Endothelial cell of umbilical vein (primary cell): ENCODE measurements at regions not wholly inside any gene's neighbourhood (a gene's known extent, or its start where the extent isn't known, plus 50 kb on each side); places are given as distances from the start of the nearest gene placed in this dataset.
"Not testable (repeated sequence)": the region's sequence is repeated elsewhere in the genome, so short reads cannot be mapped to it uniquely, and the experiment has no call there.

Experiments used
- BruUV-seq: library from RNA; stranded (reverse); fragments of 400-500 nt; replicated peaks from 2 replicates; lab custom pipeline; 2021; lab: Mats Ljungman, UMichigan
- CTCF ChIA-PET: fragments of 300-600, 350-600 bp; sonication (Branson Sonifier 250); formaldehyde crosslinking; loops from one replicate; lab custom pipeline; 2021; ENCODE audit warnings: antibody characterized with exemption, inconsistent platforms; lab: Charles Lee
- POLR2A ChIA-PET: fragments of 300-600, 350-600 bp; sonication (Branson Sonifier 250); formaldehyde crosslinking; loops from one replicate; lab custom pipeline; 2021; ENCODE audit warnings: antibody characterized with exemption, inconsistent platforms; lab: Charles Lee
- DNase-seq: peaks from one replicate; pipeline ENCODE4 v3.0.0-alpha.2; 2011; ENCODE audit warnings: low read depth, low spot score
- FAIRE-seq: peaks from 2 replicates; lab custom pipeline; 2011; peaks lifted over from hg19 to GRCh38; lab: Jason Lieb, UNC
- H2AFZ ChIP-seq: 2 replicates; pipeline ENCODE4 v1.6.0; 2012; ENCODE audit warnings: low read depth, low read length, control low read depth, inconsistent platforms
- H3K27ac ChIP-seq: 2 replicates; pipeline ENCODE4 v1.5.1; 2011; ENCODE audit warnings: low read depth, mild to moderate bottlenecking, control low read depth, low read length, moderate library complexity; ENCODE audit not compliant: insufficient read depth
- H3K27me3 ChIP-seq, 2 experiments: 2 replicates each; pipeline versions ENCODE4 v1.6.0 to v1.6.1; 2011; ENCODE audit warnings: low read length in 2 of 2, mixed read lengths in 1 of 2; ENCODE audit not compliant: control insufficient read depth in 2 of 2, insufficient read depth in 2 of 2
- H3K36me3 ChIP-seq, 2 experiments: 2 replicates in 1 of 2; 3 replicates in 1 of 2; pipeline ENCODE4 v1.5.1; 2011; ENCODE audit warnings: low read length in 2 of 2, mild to moderate bottlenecking in 1 of 2, moderate library complexity in 1 of 2; ENCODE audit not compliant: control insufficient read depth in 2 of 2, insufficient read depth in 2 of 2; ENCODE audit errors: extremely low read depth in 1 of 2
- H3K4me1 ChIP-seq: 3 replicates; pipeline ENCODE4 v1.5.1; 2011; ENCODE audit warnings: mild to moderate bottlenecking, low read length; ENCODE audit not compliant: control insufficient read depth, insufficient read depth; ENCODE audit errors: extremely low read depth
- H3K4me2 ChIP-seq: 2 replicates; pipeline ENCODE4 v1.6.1; 2011; ENCODE audit warnings: low read length, control low read depth, mixed read lengths; ENCODE audit not compliant: insufficient read depth
- H3K4me3 ChIP-seq, 3 experiments: fragments of 200-600 bp in 1 of 3; sonication (generic), shearing (Covaris generic) in 1 of 3; replicated peaks in 1 of 3; 2 replicates each; pipeline ENCODE4 v1.5.1; 2011 to 2016; ENCODE audit warnings: control low read depth in 3 of 3, low read length in 3 of 3, mild to moderate bottlenecking in 2 of 3, inconsistent platforms in 1 of 3, low read depth in 1 of 3, moderate library complexity in 1 of 3; ENCODE audit not compliant: insufficient read depth in 1 of 3
- H3K79me2 ChIP-seq: 2 replicates; pipeline ENCODE4 v1.6.0; 2012; ENCODE audit warnings: low read length, inconsistent platforms; ENCODE audit not compliant: control insufficient read depth, insufficient read depth
- H3K9ac ChIP-seq: replicated peaks from 2 replicates; pipeline ENCODE3; 2011; ENCODE audit warnings: low read length, control low read depth; ENCODE audit not compliant: insufficient read depth; ENCODE audit errors: extremely low read depth
- H3K9me1 ChIP-seq: replicated peaks from 3 replicates; pipeline ENCODE4 v1.6.0; 2011; ENCODE audit warnings: mild to moderate bottlenecking, low read length; ENCODE audit not compliant: control insufficient read depth, insufficient read depth; ENCODE audit errors: extremely low read depth
- H3K9me3 ChIP-seq: replicated peaks from 2 replicates; pipeline ENCODE4 v1.5.1; 2012; ENCODE audit warnings: low read length, inconsistent platforms; ENCODE audit not compliant: control insufficient read depth, insufficient read depth
- H4K20me1 ChIP-seq: replicated peaks from 2 replicates; pipeline ENCODE3; 2011; ENCODE audit warnings: mild to moderate bottlenecking, low read length; ENCODE audit not compliant: control insufficient read depth, insufficient read depth; ENCODE audit errors: extremely low read depth
- CTCF ChIP-seq, 2 donors: IDR thresholded peaks; 1 replicate in 1 of 2; 2 replicates in 1 of 2; pipeline ENCODE4 v1.5.1; 2011; ENCODE audit warnings: low read length in 2 of 2, mild to moderate bottlenecking in 2 of 2, moderate library complexity in 2 of 2, control low read depth in 1 of 2, inconsistent platforms in 1 of 2, low read depth in 1 of 2; ENCODE audit not compliant: insufficient read depth in 1 of 2; ENCODE audit errors: extremely low read depth in 1 of 2
- EZH2 ChIP-seq: IDR thresholded peaks from 2 replicates; pipeline ENCODE4 v1.6.1; 2012; ENCODE audit warnings: borderline replicate concordance, low read depth, mild to moderate bottlenecking, moderate library complexity, low read length, inconsistent platforms; ENCODE audit not compliant: severe bottlenecking
- FOS ChIP-seq: IDR thresholded peaks from 2 replicates; pipeline ENCODE4 v1.6.1; 2011; ENCODE audit warnings: mild to moderate bottlenecking, low read length, moderate library complexity, borderline replicate concordance; ENCODE audit not compliant: insufficient read depth
- GATA2 ChIP-seq: IDR thresholded peaks from 2 replicates; pipeline ENCODE4 v1.7.0; 2011; ENCODE audit warnings: low read depth, mild to moderate bottlenecking, moderate library complexity, mixed read lengths, low read length; ENCODE audit not compliant: insufficient read length, insufficient read depth
- JUN ChIP-seq: IDR thresholded peaks from 2 replicates; pipeline ENCODE4 v1.6.1; 2011; ENCODE audit warnings: borderline replicate concordance, low read depth; ENCODE audit not compliant: insufficient read length, insufficient read depth
- MYC ChIP-seq: IDR thresholded peaks from one replicate; pipeline ENCODE4 v1.6.1; 2011; ENCODE audit warnings: mild to moderate bottlenecking, low read depth, low read length
- POLR2A ChIP-seq: IDR thresholded peaks from 2 replicates; pipeline ENCODE4 v1.6.1; 2012; ENCODE audit warnings: low read depth, mild to moderate bottlenecking, control low read depth, low read length
- POLR2AphosphoS5 ChIP-seq: IDR thresholded peaks from 2 replicates; pipeline ENCODE4 v1.6.1; 2012; ENCODE audit warnings: low read depth, mild to moderate bottlenecking, control low read depth, low read length, moderate library complexity; ENCODE audit not compliant: insufficient read depth
- dilution Hi-C: fragments of 300-500 bp; cut with MboI; formaldehyde crosslinking; loops from one replicate; pipeline ENCODE4 v1.15.0; 2019; ENCODE audit warnings: low sequenced_read_pairs; ENCODE audit not compliant: extremely low pct_ligation_motif_present
- intact Hi-C: fragments of 100-400 bp; cut with micrococcal nuclease; formaldehyde crosslinking; loops from one replicate; pipeline ENCODE4 v1.10.0; 2022
- TF ChIP-seq, protein P1 (sequence below): IDR thresholded peaks from 2 replicates; pipeline ENCODE4 v1.6.1; 2011; ENCODE audit not compliant: insufficient read depth, insufficient read length

DNA sequence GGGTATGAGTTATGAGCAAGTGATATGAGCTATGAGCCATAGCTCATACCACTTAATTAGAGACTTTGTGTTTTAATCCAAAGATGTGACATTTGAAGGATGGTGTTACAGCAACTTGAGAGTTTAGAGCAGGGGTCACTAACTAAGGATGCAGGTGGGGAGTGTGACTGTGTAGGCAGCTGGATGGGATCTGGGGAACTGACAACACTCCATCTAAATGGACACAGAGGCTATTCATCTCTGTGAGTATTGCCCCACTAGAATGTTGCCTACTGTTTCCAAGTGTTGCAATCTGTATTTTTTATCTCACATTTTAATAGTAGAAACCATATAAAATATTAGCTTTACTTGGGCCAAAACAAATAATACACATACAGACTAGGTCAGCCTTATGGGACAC lies 488.1 kb upstream of the DAB2 start:
- Histone ChIP-seq H2AFZ (no peak overlapping the region), H3K9me3 (no peaks in the 10 kb centered on the region), H3K36me3 (no peaks in the 10 kb centered on the region), H3K79me2 (no peaks in the 10 kb centered on the region), H3K27ac (no peak overlapping the region), H3K9me1 (no peaks in the 10 kb centered on the region), H3K4me2 (no peak overlapping the region), H3K4me1 (no peaks in the 10 kb centered on the region), H4K20me1 (no peaks in the 10 kb centered on the region), H3K9ac (no peak overlapping the region), H3K4me3 (no peak overlapping the region), H3K27me3 (no peaks in the 10 kb centered on the region)
- TF ChIP-seq, protein P1, sequence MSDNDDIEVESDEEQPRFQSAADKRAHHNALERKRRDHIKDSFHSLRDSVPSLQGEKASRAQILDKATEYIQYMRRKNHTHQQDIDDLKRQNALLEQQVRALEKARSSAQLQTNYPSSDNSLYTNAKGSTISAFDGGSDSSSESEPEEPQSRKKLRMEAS: no peak
- no peak for TF ChIP-seq CTCF (IDR thresholded peaks at IDR 0.05; ENCODE audit: extremely low read depth in 1 of 2, insufficient read depth in 1 of 2, low read depth in 1 of 2, low read length in 2 of 2)
- TF ChIP-seq POLR2A: no peak
- no peak for TF ChIP-seq GATA2
- TF ChIP-seq MYC: no peak
- TF ChIP-seq JUN: no peak
- TF ChIP-seq POLR2AphosphoS5: no peak
- TF ChIP-seq FOS: no peak
- no peak for TF ChIP-seq EZH2
- intact Hi-C loops (no loop called here), dilution Hi-C loops (no loop called here)
- ChIA-PET CTCF (interaction anchor here (1.0 to 2.0 kb wide), 3 partner anchors 10 to 46 kb away, joined by 3 to 6 read pairs (median 5); no protein-coding TSS in a partner anchor), POLR2A (no interaction called here)
- no peak for FAIRE-seq
- BruUV-seq: no TSS peak
- no peak for DNase-seq

DNA sequence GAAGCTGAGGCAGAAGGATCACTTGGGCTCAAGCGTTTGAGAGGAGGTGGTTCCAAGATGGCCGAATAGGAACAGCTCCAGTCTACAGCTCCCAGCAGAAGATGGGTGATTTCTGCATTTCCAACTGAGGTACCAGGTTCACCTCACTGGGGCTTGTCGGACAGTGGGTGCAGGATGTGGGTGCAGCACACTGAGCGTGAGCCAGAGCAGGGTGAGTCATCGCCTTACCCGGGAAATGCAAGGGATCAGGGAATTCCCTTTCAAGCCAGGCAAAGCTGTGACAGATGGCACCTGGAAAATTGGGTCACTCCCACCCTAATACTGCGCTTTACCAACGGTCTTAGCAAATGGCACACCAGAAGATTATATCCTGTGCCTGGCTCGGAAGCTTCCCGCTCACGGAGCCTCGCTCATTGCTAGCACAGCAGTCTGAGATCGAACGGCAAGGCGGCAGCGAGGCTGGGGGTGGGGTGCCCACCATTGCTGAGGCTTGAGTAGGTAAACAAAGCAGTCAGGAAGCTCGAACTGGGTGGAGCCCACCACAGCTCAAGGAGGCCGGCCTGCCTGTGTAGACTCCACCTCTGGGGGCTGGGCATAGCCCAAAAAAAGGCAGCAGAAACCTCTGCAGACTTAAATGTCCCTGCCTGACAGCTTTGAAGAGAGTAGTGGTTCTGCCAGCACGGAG lies 482.6 kb upstream of the DAB2 start:
- H3K4me2 ChIP-seq, DNase-seq, FAIRE-seq, BruUV-seq, POLR2A ChIA-PET, H3K27ac ChIP-seq, intact Hi-C loops, H3K4me3 ChIP-seq, H3K9ac ChIP-seq, H3K27me3 ChIP-seq, H3K9me1 ChIP-seq, dilution Hi-C loops, H3K36me3 ChIP-seq, H3K9me3 ChIP-seq, H2AFZ ChIP-seq, H3K4me1 ChIP-seq, H4K20me1 ChIP-seq, H3K79me2 ChIP-seq: not testable (repeated sequence)
- CTCF ChIA-PET: interaction anchor here (0.9 to 2.0 kb wide), 2 partner anchors 15 to 191 kb away, joined by 3 to 11 read pairs; no protein-coding TSS in a partner anchor
